ENCODE measurements at regions not wholly inside any gene's neighbourhood (a gene's known extent, or its start where the extent isn't known, plus 50 kb on each side); places are given as distances from the start of the nearest gene placed in this dataset.

DNA sequence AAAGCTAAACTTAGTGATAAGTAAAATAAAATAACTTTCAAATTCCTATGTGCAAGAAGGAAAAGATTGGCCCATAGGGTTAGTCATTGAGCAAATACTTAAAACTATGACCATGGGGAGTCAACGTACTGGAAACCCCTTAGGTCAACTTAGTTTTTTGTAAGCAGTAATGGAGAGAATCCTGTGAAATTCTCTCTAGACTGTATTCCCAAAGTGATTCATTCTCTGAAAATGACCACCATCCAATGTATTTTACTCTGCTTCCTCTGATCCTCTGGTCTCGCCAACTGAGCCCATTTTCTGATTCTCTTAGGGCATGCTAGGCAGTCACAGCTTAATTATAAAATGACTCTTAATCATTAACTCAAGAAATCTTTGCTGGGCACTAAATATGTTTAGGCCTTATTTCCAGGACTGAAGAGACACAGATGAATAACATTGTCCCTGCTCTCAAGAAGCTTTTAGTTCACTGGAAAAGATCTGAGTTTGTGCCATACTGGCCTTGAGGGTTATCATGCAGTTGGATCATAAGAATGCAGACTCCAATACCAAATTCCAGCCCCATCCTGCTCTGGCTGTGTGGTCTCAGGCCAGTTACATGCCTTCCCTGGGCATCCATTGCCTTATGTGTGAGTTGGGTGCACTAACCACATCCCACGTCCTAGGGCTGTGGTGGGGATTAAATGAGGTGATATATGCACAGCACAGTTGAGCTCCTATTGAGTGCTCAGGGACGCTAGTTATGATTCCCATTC is 732.4 kb downstream of the AACS start:
- Histone ChIP-seq H2BK20ac (ENCODE audit: low read length) (no peak overlapping the region), H4K5ac (ENCODE audit: insufficient read length, low read depth, low read length) (no peak overlapping the region), H4K91ac (replicated peaks; ENCODE audit: insufficient read length, low read length) (no peak overlapping the region), H4K20me1 (replicated peaks in 1 of 2; ENCODE audit: control insufficient read depth in 1 of 2, insufficient read depth in 2 of 2, low read length in 2 of 2) (no peaks in the 10 kb centered on the region), H3K4me2 (ENCODE audit: insufficient read depth in 1 of 2, low read depth in 2 of 2, low read length in 2 of 2) (no peak overlapping the region), H4K8ac (ENCODE audit: extremely low read depth, insufficient read depth, low read length) (no peak overlapping the region), H2AK5ac (ENCODE audit: low read depth, low read length) (no peak overlapping the region), H2BK120ac (replicated peaks; ENCODE audit: low read depth, low read length) (no peak overlapping the region), H3K23me2 (ENCODE audit: low read depth, low read length) (no peaks in the 10 kb centered on the region), H2BK12ac (ENCODE audit: low read depth, low read length) (no peak overlapping the region), H3K36me3 (ENCODE audit: control insufficient read depth in 2 of 4, insufficient read depth in 4 of 4, low read length in 3 of 4) (no peaks in the 10 kb centered on the region), H3K27ac (ENCODE audit: low read depth, low read length) (no peak overlapping the region), H2BK5ac (ENCODE audit: low read depth, low read length) (no peak overlapping the region), H2BK15ac (ENCODE audit: low read length) (no peak overlapping the region), H3K18ac (ENCODE audit: extremely low read depth, low read length) (no peak overlapping the region), H3K79me2 (ENCODE audit: control insufficient read depth in 1 of 2, insufficient read depth in 2 of 2, low read length in 2 of 2) (no peaks in the 10 kb centered on the region), H3K9me3 (ENCODE audit: insufficient read depth in 2 of 2, low read depth in 1 of 2, low read length in 1 of 2) (no peaks in the 10 kb centered on the region), H3K4me3 (ENCODE audit: extremely low read depth in 1 of 4, insufficient read depth in 2 of 4, low read depth in 3 of 4, low read length in 4 of 4) (no peak overlapping the region), H3K9ac (replicated peaks in 1 of 4; ENCODE audit: extremely low read depth in 1 of 4, low read depth in 3 of 4, low read length in 3 of 4) (no peak overlapping the region), H3K23ac (ENCODE audit: insufficient read length) (no peak overlapping the region), H3K56ac (replicated peaks; ENCODE audit: insufficient read length, low read depth, low read length) (no peak overlapping the region), H3K14ac (ENCODE audit: insufficient read length) (no peak overlapping the region), H2AFZ (ENCODE audit: low read length) (no peak overlapping the region), H3K79me1 (ENCODE audit: low read depth, low read length) (no peaks in the 10 kb centered on the region), H3K4ac (replicated peaks; ENCODE audit: insufficient read length, low read depth, low read length) (no peak overlapping the region), H3K27me3 (replicated peaks in 1 of 4; ENCODE audit: control insufficient read depth in 3 of 4, extremely low read depth in 1 of 4, insufficient read depth in 3 of 4, low read length in 3 of 4) (no peaks in the 10 kb centered on the region; a peak in 1 of 7 replicates), H3K4me1 (replicated peaks in 1 of 4; ENCODE audit: control insufficient read depth in 3 of 4, insufficient read depth in 4 of 4, low read length in 3 of 4) (no peaks in the 10 kb centered on the region)
- POLR2A ChIA-PET (ENCODE audit: partially characterized antibody), result no interaction called here
- DNase-seq (ENCODE audit: low read depth in 1 of 2, low spot score in 2 of 2) (no peak), FAIRE-seq (no peak)
- WGBS, 2 experiments (ENCODE audit: extremely low coverage in 1 of 2, insufficient coverage in 1 of 2, insufficient read length in 1 of 2, insufficient replicate concordance in 2 of 2, low coverage in 1 of 2, low lambda C conversion rate in 2 of 2, missing lambda C conversion rate in 1 of 2), result 91% methylated on average over 4 of the region's 4 CpGs; no CpG with 5 or more reads in 1 of the 2 experiments
- CTCF ChIA-PET (ENCODE audit: partially characterized antibody), result interaction anchor here (0.6 to 1.3 kb wide), 2 partner anchors 14 kb away, joined by 4 to 6 read pairs; no protein-coding TSS in a partner anchor
- TF ChIP-seq TCF12 (IDR thresholded peaks at IDR 0.05; ENCODE audit: low read depth, low read length), result no peak
- no peak for TF ChIP-seq CBX5 (IDR thresholded peaks at IDR 0.05; ENCODE audit: low read depth, low read length)
- TF ChIP-seq POU5F1 (IDR thresholded peaks at IDR 0.05; ENCODE audit: low read depth, low read length), result no peak
- no peak for TF ChIP-seq SP1 (IDR thresholded peaks at IDR 0.05; ENCODE audit: low read depth, low read length)
- TF ChIP-seq NRF1 (IDR thresholded peaks at IDR 0.05; ENCODE audit: low read depth, low read length), result no peak
- no peak for TF ChIP-seq SP2 (IDR thresholded peaks at IDR 0.05; ENCODE audit: low read length)
- no peak for TF ChIP-seq RAD21 (IDR thresholded peaks at IDR 0.05 in 1 of 2, conservative IDR thresholded peaks at IDR 0.05 in 1 of 2; ENCODE audit: low read depth in 2 of 2, low read length in 2 of 2)
- TF ChIP-seq SAP30 (IDR thresholded peaks at IDR 0.05; ENCODE audit: insufficient read depth, insufficient replicate concordance, low read length), result no peak
- TF ChIP-seq RFX5 (IDR thresholded peaks at IDR 0.05; ENCODE audit: borderline replicate concordance, low read depth, low read length), result no peak
- TF ChIP-seq POLR2A (IDR thresholded peaks at IDR 0.05; ENCODE audit: control extremely low read depth in 1 of 2, low read depth in 2 of 2, low read length in 2 of 2), result no peak
- TF ChIP-seq HDAC2 (IDR thresholded peaks at IDR 0.05; ENCODE audit: borderline replicate concordance in 1 of 2, low read depth in 2 of 2, low read length in 2 of 2), result no peak
- TF ChIP-seq SIN3A (conservative IDR thresholded peaks at IDR 0.05 in 1 of 2, IDR thresholded peaks at IDR 0.05 in 1 of 2; ENCODE audit: low read depth in 1 of 2, low read length in 2 of 2), result no peak
- TF ChIP-seq SRF (IDR thresholded peaks at IDR 0.05; ENCODE audit: low read depth, low read length), result no peak
